RCC 7860 (cell line): ENCODE measurements at regions not wholly inside any gene's neighbourhood (a gene's known extent, or its start where the extent isn't known, plus 50 kb on each side); places are given as distances from the start of the nearest gene placed in this dataset.
"Not testable (repeated sequence)": the region's sequence is repeated elsewhere in the genome, so short reads cannot be mapped to it uniquely, and the experiment has no call there.

ENCODE experiments used
- DNase-seq: peaks from one replicate; pipeline ENCODE4 v3.0.0-alpha.2; 2015; ENCODE audit warnings: low spot score
- FAIRE-seq: peaks from 2 replicates; lab custom pipeline; 2012; peaks lifted over from hg19 to GRCh38; lab: Jason Lieb, UNC

DNA sequence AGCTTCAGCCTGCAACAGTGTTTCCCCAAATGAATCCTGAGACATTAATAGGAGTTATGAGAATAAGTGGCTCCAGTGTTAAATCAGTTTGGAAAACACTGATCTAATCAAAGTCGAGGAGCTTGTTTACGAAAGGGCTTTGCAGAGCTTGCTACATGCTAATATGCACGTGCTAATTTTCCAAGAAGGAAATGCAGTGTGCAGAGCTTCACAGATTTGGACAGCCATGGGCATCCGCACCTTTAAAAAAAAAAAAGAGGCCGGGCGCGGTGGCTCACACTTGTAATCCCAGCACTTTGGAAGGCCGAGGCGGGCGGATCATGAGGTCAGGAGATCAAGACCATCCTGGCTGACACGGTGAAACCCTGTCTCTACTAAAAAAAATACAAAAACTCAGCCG, 79.7 kb upstream of the LMO2 start:
- not testable (repeated sequence) for DNase-seq, FAIRE-seq

DNA sequence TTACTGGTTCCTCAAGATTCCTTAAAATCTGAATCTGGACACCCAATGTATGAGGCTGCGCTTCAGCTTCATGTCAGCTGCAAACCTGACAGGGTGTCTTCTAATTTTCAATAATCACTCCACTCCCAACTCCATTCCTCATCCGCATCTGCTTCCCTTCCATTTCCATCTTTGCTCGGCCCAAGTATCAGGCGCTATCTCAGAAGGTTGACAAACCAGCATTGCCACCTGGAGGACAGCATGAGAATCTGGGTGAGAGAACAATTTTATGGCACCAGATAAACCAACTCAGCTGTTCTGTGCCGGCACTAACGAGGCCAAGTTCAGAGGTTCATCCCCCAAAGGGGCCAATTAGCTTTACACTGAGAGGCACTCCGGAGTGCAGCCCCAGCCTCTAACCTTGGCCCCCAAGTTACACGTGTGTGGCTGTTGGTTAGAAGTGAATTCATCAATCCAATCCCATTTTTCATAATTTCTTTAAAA, 79.1 kb upstream of the LMO2 start:
- FAIRE-seq (no peak), DNase-seq (peak; percentile 10)

DNA sequence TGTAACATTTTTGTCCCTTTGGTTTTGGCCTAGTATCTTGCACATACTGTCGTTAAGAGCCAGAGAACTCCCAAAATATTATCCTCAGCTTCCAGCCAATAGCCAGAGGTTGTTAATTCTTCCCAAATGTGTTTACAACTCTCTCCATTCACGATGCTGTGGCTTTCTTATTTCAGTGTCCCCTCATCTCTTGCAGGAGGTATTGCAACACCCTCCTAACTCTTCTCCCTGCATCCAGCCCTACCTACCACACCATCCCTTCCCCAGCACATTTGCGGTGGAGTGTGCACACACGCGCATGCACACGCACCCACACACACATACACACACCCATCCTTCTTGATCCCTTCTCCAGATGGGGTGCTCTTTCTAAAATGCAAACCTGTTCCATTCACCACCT, 75.6 kb upstream of the LMO2 start:
- DNase-seq (no peak), FAIRE-seq (no peak)

DNA sequence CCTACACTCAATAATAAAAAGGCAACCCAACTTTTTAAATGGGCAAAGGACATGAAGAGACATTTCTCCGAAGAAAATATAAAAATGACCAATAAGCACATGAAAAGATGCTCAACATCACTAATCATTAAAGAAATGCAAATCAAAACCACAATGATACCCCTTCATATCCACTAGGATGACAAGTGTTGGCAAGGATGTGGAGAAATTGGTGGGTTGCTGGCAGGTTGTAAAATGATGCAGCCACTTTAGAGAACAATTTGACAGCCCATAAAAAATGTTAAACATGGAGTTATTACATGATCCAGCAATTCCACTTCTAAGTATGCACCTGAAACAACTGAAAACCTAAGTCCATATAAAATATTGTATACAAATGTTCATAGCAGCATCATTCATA, 73.2 kb upstream of the LMO2 start:
- no peak for FAIRE-seq

DNA sequence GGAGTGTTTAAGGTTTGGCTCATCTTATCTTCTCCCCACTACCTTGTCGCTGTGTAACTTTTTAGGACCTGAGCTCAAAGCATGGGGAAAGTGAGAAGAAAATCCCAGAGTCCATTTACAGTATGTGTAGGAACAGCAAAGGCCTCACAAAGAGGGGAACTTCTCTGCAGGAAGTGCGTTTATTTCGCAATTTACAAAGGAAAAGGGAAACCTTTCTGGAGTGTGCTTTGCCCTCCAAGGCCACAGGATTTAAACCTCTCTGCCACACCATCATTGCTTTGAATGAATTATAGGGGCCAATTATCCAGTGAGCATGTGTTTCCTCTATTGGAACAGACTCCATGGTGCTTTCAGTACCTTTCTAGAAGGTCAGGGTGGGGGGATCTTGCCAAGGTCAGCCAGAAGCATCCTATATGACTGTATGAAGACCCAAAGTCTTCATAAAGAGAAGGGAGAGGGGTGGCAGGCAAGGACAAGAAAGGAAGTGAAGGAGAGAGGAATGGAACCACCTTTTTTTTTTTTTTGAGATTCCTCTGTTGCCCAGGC, 68.1 kb upstream of the LMO2 start:
- FAIRE-seq, result no peak
- no peak for DNase-seq

More for the DNA sequence above, 73.2 kb upstream of the LMO2 start:
- DNase-seq, result no peak

DNA sequence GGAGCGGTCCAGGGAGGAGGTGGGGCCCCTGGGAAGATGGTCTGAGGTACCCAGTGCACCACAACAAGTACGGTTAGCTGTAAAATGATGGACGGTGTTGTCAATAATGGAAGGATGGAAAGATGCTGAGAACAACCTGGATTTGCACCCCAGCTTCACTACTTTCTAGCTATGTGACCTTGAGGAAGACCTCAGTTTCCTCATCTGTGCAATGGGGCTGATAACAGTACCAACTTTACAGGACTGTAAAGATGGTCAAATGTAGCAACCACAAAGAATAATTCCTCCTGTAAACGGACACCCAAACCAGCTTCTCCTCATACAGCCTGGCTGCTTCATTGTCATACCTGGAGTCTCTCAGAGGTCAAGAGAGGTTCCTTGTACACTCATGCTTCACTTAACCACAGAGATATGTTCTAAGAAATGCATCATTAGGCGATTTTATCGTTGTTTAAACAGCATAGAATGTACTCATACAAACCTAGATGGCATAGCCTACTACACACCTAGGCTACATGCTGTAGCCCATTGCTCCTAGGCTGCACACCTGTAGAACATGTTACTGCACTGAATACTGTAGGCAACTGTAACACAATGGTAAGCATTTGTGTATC, 65.5 kb upstream of the LMO2 start:
- FAIRE-seq (no peak), DNase-seq (no peak)

DNA sequence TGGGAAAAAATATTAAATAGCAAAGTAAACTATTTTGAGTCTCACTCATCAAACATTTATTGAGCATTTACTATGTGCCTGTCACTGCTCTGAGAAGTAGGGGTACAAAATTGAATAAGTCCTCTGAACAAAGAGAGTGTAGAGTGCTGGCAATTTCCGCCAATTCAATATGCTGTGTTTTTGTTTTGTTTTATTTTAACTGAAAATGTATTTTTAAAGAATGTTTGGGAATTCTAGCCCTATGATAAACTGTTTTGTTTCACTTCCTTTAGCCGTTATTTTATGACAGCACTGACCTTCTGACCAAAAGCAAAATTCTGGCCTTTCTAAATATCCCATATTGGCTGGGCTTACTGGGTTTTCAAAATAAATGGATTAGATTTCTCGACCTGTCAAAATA, 64.7 kb upstream of the LMO2 start:
- DNase-seq, result no peak
- no peak for FAIRE-seq

DNA sequence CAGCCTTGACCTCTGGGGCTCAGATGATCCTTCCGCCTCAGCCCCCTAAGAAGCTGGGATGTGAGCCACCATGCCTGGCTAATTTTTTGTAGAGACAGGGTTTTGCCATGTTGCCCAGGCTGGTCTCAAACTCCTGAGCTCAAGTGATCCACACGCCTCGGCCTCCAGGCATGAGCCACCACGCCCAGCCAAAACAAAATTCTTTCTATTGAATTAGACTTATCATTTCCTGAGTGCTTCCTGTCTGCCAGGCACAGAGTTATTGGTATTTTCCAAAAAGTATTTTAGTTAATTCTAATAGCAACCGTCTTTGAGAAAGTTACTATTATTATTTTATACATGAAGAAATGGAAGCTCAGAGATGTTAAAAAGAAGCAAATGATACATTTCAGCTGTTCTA, 61.4 kb upstream of the LMO2 start:
- FAIRE-seq (no peak), DNase-seq (no peak)

DNA sequence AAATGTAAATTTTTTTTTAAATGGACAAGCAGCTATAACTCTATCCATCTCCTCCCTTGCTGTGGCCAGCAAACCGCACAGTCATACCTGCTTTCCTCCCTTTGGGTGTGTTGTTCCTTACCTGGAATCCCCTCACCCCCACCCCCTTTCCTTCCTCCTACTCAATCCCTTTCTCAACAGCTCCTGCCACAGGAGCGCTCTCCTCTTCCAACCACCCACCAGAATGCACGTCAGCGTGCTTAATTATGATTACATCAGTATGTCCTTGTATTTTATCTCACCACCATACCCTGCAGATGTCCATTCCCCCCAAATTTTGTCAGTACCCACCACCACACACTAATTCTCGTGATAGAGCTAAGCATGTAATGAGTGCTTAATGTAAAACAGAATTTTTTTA, 60.9 kb upstream of the LMO2 start:
- FAIRE-seq (no peak), DNase-seq (no peak)

DNA sequence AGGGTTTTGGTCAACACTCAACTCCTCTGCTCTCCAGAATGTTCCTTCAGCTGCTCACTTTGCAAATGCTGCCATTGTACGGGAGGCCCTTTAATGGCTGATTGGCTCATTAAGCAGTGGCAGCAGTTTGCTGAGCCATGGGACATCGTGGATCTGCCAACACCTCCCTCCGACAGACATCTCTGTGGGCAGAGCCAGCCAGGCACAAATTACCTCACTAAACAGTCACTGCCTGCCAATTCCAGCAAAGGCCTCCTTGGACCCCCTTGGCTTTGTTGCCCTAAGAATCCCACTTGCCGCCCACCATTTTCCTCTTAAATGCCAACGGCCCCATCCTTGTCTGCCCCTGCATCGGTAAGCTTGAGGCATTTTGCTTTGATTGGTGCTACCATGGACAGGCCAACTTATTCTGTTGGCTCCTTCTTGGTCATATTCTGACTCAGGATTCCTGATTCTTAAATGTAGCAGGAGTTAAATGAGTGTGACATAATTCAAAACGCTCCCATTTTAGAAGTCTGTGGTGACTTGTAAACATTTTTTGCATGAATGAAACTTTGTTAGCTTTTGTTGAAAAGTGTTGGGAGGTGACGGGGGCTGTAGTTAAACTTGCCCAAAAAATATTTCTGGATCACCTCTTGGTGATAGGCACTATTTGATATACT, 57.5 kb upstream of the LMO2 start:
- FAIRE-seq, result no peak
- no peak for DNase-seq

DNA sequence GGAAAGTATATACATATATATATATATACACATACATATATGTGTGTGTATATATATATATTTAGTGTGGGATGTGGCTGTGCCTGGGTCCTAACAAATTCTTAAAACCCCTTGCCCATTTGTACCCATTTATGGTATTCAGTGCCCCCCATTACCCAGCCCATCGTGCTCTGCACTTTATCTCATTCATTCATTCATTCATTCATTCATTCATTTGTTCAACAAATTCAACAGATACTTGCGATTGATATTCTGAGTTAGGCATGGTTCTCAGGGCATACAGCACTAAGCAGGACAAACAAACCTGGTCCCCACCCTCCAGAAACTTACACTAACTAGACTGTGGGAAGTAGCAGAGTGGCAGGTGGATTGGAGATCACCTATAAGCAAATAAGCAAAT, 56.6 kb upstream of the LMO2 start:
- no peak for FAIRE-seq
- no peak for DNase-seq

DNA sequence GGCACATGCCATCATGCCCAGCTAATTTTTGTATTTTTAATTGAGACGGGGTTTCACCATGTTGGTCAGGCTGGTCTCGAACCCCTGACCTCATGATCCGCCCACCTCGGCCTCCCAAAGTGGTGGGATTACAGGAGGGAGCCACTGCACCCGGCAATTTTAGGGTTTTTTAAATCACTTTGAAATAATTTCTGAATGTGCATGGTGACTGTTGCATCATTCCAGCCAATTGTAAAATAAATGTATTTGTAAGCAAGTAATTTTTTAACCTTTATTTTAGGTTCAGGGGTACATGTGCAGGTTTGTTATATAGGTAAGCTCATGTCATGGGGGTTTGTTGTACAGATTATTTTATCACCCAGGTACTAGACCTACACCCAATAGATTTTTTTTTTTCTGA, 56.0 kb upstream of the LMO2 start:
- FAIRE-seq, result not testable (repeated sequence)

DNA sequence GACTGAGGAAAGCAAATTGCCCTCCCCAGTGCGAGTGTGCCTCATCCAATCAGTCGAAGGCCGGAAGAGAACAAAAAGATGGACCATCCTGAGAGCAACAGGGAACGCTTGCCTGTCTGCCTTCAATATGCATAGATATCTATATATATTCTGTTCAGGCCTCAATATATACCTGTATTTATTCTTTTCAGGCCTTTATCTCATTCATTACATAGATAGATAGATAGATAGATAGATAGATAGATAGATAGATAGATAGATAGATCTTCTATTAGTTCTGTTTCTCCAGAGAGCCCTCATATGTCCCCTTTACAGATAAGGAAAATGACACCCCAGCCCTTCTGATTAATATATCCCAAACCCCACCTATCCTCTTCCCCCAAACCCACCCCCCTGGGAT, 55.1 kb upstream of the LMO2 start:
- DNase-seq (no peak), FAIRE-seq (no peak)

More for the DNA sequence above, 56.0 kb upstream of the LMO2 start:
- not testable (repeated sequence) for DNase-seq

DNA sequence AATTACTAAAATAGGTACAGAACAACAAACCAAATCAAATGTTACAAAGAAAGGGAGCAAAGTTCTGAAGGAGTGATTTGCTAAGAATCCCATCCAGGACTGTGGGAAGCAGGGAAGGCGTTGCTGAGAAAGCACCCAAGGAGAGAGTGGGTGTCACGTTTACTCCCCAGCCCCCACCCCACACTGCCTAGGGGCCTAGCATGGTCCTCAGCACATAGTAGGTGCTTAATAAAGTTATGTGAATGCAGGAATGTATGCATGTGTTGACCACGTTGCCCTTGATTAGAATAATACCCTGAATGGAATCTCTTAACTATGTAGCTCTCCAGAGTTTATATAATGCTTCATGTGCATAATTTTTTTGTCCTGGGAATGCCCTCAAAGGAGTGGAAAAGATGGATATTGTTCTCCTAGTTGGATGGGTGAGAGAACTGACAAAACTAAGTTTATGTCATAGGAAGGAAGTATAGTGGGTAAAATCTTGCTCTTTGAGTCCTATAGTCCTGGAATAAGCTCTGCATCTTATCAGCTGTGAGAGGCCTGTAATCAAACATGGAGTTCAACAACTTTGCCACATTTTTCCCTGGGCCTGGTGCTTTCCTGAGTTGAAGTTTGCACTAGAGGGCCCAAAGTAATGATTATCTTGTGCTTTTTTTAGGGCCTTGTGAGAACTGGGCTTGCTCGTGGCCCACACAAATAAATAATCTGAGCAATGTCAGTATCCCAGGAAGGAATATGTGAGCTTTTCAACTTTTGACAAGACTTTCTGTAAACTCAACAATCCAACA, 53.8 kb upstream of the LMO2 start:
- DNase-seq (no peak), FAIRE-seq (no peak)

DNA sequence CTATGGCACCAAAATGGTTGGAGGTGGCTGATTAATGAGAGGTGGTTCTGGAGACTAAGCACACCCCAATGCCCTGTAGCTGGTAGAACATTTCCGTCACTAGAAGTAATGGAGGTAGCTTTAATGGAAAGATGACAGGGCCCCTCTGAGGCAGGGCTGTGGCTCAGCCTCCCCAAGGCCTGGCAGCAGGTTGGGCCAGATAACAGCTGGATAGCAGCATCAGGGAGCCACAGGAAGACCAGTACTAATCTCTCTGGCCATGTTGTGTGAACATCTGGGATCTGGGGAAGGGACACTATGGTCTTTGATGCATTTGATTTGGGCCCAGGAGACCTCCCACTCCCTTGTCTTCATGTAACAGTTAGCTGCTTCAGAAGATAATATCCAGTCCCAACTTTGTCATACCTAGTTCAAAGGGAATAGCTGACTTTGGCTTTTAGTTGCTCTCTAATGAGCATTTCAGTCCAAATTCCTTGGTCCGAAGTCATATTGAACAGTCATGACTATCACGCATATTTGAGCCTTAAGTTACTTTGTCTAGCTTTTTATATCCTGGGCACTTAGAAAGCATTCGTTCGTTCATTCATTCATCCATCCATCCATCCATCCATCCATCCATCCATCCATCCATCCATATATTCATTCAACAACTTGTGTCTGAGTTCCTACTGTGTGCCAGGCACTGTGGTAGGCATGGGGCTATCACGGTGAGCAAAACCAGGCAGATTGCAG, 53.0 kb upstream of the LMO2 start:
- DNase-seq, result no peak
- FAIRE-seq, result no peak

DNA sequence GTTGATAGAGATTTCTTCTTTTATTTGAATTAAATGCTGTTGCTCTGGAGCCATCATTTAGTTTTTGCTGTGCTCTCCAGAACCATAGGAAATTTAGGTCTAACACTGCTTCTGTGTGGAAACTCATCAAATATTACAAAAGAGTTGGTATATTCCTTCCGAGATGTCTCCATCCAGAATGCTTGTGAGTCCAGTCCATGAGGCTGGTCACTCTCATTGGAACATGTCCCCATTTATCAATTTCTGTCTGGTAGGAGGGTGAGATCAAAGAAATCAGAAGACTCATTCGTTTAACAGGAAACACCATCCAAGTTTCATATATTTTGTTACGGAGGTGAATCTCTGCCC, 52.4 kb upstream of the LMO2 start:
- no peak for FAIRE-seq
- no peak for DNase-seq

DNA sequence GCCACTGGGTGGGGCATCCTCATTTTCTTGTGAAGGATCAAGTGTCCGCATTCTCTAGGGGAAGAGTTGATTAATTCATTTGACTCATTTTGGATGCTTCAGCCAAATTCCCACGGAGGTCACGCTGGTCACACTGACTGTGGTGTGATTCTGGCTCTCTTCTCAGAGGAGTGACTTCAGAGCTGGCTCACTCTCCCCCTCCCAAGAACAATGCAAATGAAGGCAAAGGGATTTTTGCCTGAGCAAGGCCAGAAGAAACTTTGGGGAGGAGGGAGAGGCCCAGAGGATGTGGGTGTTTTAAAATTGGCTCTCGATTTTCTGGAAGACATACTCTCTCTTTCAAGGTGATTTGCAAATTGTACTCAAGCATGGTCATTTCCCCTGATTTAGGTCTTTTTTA, 51.1 kb upstream of the LMO2 start:
- FAIRE-seq, result no peak

DNA sequence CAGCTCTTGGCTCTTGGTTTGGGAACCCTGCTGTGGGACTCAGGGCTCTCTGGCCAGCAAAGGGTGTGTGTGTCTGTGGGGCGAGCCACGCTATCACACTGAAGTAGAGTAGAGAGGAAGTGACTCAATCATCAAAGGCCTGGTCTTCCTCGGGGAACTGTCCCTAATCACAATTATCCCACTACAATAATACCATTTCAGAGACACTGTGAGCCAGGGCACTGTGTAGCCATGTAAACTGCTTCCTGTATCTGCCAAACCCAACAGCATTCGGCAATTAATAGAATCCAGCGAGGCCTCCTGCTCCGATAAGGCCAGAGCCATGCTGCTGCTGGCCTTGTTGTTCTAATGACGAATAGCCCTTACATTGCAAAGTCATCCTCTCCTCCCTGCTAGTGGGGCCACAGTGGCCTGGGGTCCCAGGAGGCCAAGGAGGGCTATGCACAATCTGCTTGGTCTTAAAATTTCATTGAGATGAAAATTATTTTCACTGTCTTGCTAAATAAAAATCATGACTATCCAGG, 49.8 kb upstream of the LMO2 start:
- FAIRE-seq (no peak), DNase-seq (no peak)

More for the DNA sequence above, 51.1 kb upstream of the LMO2 start:
- DNase-seq, result no peak
